CD4-positive, alpha-beta T cell (primary cell): ENCODE measurements at regions not wholly inside any gene's neighbourhood (a gene's known extent, or its start where the extent isn't known, plus 50 kb on each side); places are given as distances from the start of the nearest gene placed in this dataset.

Source experiments
- ATAC-seq: fragments of 200-7000 bp; cut with Tn5 transposase; one replicate; pipeline ENCODE4 v1.10.0; 2022; ENCODE audit warnings: mild to moderate bottlenecking; ENCODE audit not compliant: poor library complexity
- CTCF ChIA-PET: fragments of 350-600 bp; sonication (Branson Sonifier 250); formaldehyde crosslinking; loops from one replicate; lab custom pipeline; 2021; ENCODE audit warnings: antibody characterized with exemption, inconsistent platforms; lab: Charles Lee
- POLR2A ChIA-PET: fragments of 350-600 bp; sonication (Branson Sonifier 250); formaldehyde crosslinking; loops from one replicate; lab custom pipeline; 2021; ENCODE audit warnings: antibody characterized with exemption, inconsistent platforms; lab: Charles Lee
- DNase-seq, 14 experiments: peaks; one replicate each; pipeline ENCODE4 v3.0.0-alpha.2; 2013 to 2020; ENCODE audit warnings: mixed read lengths in 2 of 14
- H3K27ac ChIP-seq, 2 donors: one replicate each; pipeline versions ENCODE4 v1.5.1 to v1.7.0; 2013; ENCODE audit warnings: low read length in 2 of 2, low read depth in 1 of 2, mild to moderate bottlenecking in 1 of 2
- H3K27me3 ChIP-seq, 2 experiments: 1 replicate in 1 of 2; 2 replicates in 1 of 2; pipeline versions ENCODE4 v1.6.1 to v1.7.0; 2013; ENCODE audit warnings: low read length in 2 of 2, control low read depth in 1 of 2, mild to moderate bottlenecking in 1 of 2, moderate library complexity in 1 of 2; ENCODE audit not compliant: insufficient read depth in 2 of 2, control insufficient read depth in 1 of 2
- H3K36me3 ChIP-seq: one replicate; pipeline ENCODE4 v1.6.1; 2013; ENCODE audit warnings: low read length, control low read depth; ENCODE audit not compliant: insufficient read depth
- H3K4me1 ChIP-seq: one replicate; pipeline ENCODE4 v1.6.1; 2013; ENCODE audit warnings: low read length, control low read depth; ENCODE audit not compliant: insufficient read depth
- H3K4me3 ChIP-seq: one replicate; pipeline ENCODE4 v1.5.1; 2013; ENCODE audit warnings: mild to moderate bottlenecking, low read length, moderate library complexity
- H3K9me3 ChIP-seq, 2 experiments: 1 replicate in 1 of 2; 2 replicates in 1 of 2; pipeline versions ENCODE4 v1.6.1 to v1.7.0; 2013; ENCODE audit warnings: low read length in 2 of 2, mild to moderate bottlenecking in 2 of 2, control low read depth in 1 of 2, moderate library complexity in 1 of 2; ENCODE audit not compliant: control insufficient read depth in 1 of 2, insufficient read depth in 1 of 2
- H3K27ac Mint-ChIP-seq: one replicate; pipeline ENCODE4 v1.8.0; 2020; ENCODE audit warnings: mixed read lengths
- H3K27me3 Mint-ChIP-seq: one replicate; pipeline ENCODE4 v1.8.0; 2021; ENCODE audit warnings: mixed read lengths
- H3K36me3 Mint-ChIP-seq: one replicate; pipeline ENCODE4 v1.8.0; 2021; ENCODE audit warnings: low read depth, mixed read lengths
- H3K4me1 Mint-ChIP-seq: one replicate; pipeline ENCODE4 v1.8.0; 2021; ENCODE audit warnings: low read depth, mixed read lengths
- H3K4me3 Mint-ChIP-seq: one replicate; pipeline ENCODE4 v1.8.0; 2020; ENCODE audit warnings: mild to moderate bottlenecking, mixed read lengths
- H3K9me3 Mint-ChIP-seq: one replicate; pipeline ENCODE4 v1.8.0; 2020; ENCODE audit warnings: mixed read lengths
- CTCF ChIP-seq: fragments of 200-600 bp; IDR thresholded peaks from one replicate; pipeline ENCODE4 v1.8.0; 2022; ENCODE audit warnings: antibody characterized with exemption, mild to moderate bottlenecking
- intact Hi-C, 2 experiments: fragments of 100-400 bp; cut with DNase I in 1 of 2; cut with micrococcal nuclease in 1 of 2; formaldehyde crosslinking; loops; one replicate each; pipeline versions ENCODE4 v1.15.1 to v1.9.0; 2023 to 2025; cut with DNase I, micrococcal nuclease

DNA sequence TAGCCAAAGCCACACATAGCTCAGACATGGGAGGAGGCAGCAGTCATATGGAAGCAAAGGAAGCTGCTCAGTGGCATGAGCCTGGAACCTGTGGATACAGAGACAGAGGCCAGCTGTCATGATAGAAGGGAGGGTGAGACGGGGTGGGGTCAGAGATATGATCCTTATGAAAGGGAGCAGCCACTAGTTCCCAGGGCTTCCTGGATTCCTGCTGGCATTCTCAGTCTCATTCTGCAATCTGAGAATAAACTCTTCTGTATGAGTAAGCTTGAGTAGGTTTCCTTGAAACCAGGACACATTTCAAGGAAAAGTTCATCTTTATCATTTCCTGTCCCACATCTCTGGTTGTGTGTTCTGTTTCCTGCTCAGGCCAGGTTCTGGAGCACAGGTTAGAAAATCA lies 220.2 kb upstream of the SNX19 start:
- Mint-ChIP-seq H3K9me3 (peaks cover 3% of the 10 kb centered on the region), H3K4me1 (no peaks in the 10 kb centered on the region), H3K36me3 (no peaks in the 10 kb centered on the region), H3K27me3 (no peaks in the 10 kb centered on the region), H3K27ac (no peak overlapping the region), H3K4me3 (no peak overlapping the region)
- Histone ChIP-seq H3K36me3 (no peaks in the 10 kb centered on the region), H3K4me3 (no peak overlapping the region), H3K9me3 (peaks cover 0 to 4% of the 10 kb centered on the region in 2 experiments), H3K27me3 (no peaks in the 10 kb centered on the region), H3K27ac (no peak overlapping the region), H3K4me1 (no peaks in the 10 kb centered on the region)
- no peak for TF ChIP-seq CTCF
- ATAC-seq: no peak
- no peak for DNase-seq
- intact Hi-C loops: no loop called here
- ChIA-PET CTCF (no interaction called here), POLR2A (no interaction called here)

- Histone ChIP-seq H3K27ac (no peak overlapping the region), H3K36me3 (no peaks in the 10 kb centered on the region), H3K4me1 (no peaks in the 10 kb centered on the region), H3K27me3 (no peaks in the 10 kb centered on the region), H3K4me3 (no peak overlapping the region), H3K9me3 (peaks cover 0 to 6% of the 10 kb centered on the region in 2 experiments)
- H3K4me3 Mint-ChIP-seq: no peak overlapping the region
- H3K27ac Mint-ChIP-seq: no peak overlapping the region
- peaks cover under 1% of the 10 kb centered on the region for H3K9me3 Mint-ChIP-seq
- no peaks in the 10 kb centered on the region for H3K36me3 Mint-ChIP-seq
- DNase-seq (no peak), ATAC-seq (no peak)
- ChIA-PET POLR2A (no interaction called here), CTCF (no interaction called here)
- H3K4me1 Mint-ChIP-seq: no peaks in the 10 kb centered on the region
- H3K27me3 Mint-ChIP-seq: no peaks in the 10 kb centered on the region
- intact Hi-C loops: no loop called here
- no peak for TF ChIP-seq CTCF
Observed at GRCh38 chr11:131137046-131137445, 220.8 kb upstream of the SNX19 start.

DNA sequence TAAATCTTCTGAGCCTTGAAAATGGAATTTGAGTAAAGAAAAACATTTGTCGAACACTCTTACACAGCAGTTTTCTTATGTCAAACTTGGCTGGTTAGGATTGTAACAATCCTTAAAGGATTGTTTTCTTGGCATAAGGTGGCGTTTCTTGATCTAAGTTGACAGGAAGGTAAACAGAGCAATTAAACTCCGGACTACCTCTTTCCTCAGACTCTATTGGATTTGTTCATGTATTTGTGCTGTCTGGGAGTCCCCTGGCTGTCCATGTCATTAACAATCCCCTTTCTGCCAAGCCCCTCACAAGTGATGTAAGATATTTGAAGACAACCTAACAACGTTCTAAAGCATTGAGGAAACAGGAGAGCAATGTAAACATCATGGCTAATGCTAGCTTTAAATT lies 222.5 kb upstream of the SNX19 start:
- Histone ChIP-seq H3K4me1 (no peaks in the 10 kb centered on the region), H3K36me3 (no peaks in the 10 kb centered on the region), H3K9me3 (peaks cover 0 to 8% of the 10 kb centered on the region in 2 experiments), H3K27ac (no peak overlapping the region), H3K4me3 (no peak overlapping the region), H3K27me3 (no peaks in the 10 kb centered on the region)
- intact Hi-C loops: no loop called here
- Mint-ChIP-seq H3K27ac (no peak overlapping the region), H3K36me3 (no peaks in the 10 kb centered on the region), H3K27me3 (no peaks in the 10 kb centered on the region), H3K9me3 (no peaks in the 10 kb centered on the region), H3K4me1 (no peaks in the 10 kb centered on the region), H3K4me3 (no peak overlapping the region)
- ChIA-PET CTCF (no interaction called here), POLR2A (no interaction called here)
- DNase-seq (no peak), ATAC-seq (no peak)
- TF ChIP-seq CTCF: no peak
